ENCODE measurements at regions not wholly inside any gene's neighbourhood (a gene's known extent, or its start where the extent isn't known, plus 50 kb on each side); places are given as distances from the start of the nearest gene placed in this dataset.

DNA sequence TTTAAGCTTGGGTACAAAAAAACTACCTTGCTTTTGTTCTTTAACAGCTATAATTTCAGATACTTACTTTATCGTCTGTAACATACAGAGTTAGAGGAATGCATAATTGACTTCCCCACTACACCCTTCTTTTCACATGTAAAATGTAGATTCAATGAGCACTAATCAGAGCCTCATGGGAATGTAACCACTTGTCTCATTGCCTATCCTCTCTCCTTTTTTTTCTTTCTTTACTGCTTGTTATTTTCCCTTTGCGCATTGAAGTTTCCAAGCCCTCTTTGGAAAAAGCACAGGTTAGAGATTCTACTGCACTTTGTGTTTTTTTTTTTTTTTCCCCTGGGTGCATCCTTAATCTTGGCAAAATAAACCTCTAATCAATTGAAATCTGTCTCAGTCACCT, 965.1 kb upstream of the PABPC4L start:
- TF ChIP-seq, protein P1, sequence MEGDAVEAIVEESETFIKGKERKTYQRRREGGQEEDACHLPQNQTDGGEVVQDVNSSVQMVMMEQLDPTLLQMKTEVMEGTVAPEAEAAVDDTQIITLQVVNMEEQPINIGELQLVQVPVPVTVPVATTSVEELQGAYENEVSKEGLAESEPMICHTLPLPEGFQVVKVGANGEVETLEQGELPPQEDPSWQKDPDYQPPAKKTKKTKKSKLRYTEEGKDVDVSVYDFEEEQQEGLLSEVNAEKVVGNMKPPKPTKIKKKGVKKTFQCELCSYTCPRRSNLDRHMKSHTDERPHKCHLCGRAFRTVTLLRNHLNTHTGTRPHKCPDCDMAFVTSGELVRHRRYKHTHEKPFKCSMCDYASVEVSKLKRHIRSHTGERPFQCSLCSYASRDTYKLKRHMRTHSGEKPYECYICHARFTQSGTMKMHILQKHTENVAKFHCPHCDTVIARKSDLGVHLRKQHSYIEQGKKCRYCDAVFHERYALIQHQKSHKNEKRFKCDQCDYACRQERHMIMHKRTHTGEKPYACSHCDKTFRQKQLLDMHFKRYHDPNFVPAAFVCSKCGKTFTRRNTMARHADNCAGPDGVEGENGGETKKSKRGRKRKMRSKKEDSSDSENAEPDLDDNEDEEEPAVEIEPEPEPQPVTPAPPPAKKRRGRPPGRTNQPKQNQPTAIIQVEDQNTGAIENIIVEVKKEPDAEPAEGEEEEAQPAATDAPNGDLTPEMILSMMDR (IDR thresholded peaks at IDR 0.05; ENCODE audit: insufficient read depth, low read length, poor library complexity, severe bottlenecking): no peak
- TF ChIP-seq EZH2phosphoT487 (conservative IDR thresholded peaks at IDR 0.05; ENCODE audit: low read length): no peak

Measured in SU-DHL-6 (cell line).